ENCODE measurements at regions not wholly inside any gene's neighbourhood (a gene's known extent, or its start where the extent isn't known, plus 50 kb on each side); places are given as distances from the start of the nearest gene placed in this dataset.

GRCh38 chr20:57928181-57928967 lies 218.6 kb upstream of the PMEPA1 start:
- no peak overlapping the region for H3K27ac Mint-ChIP-seq
- Histone ChIP-seq H3K4me1 (ENCODE audit: control insufficient read depth, insufficient read depth, low read length, poor library complexity, severe bottlenecking) (no peaks in the 10 kb centered on the region), H3K27ac (ENCODE audit: insufficient read depth, low read length, poor library complexity, severe bottlenecking) (no peak overlapping the region), H3K9me3 (ENCODE audit: control insufficient read depth in 2 of 2, low read length in 2 of 2) (peaks cover 0 to 6% of the 10 kb centered on the region in 2 experiments), H3K36me3 (ENCODE audit: control insufficient read depth, insufficient read depth, low read length) (no peaks in the 10 kb centered on the region), H3K4me3 (ENCODE audit: low read depth, low read length) (no peak overlapping the region), H3K27me3 (ENCODE audit: control insufficient read depth, insufficient read depth, low read length) (no peaks in the 10 kb centered on the region)
- H3K36me3 Mint-ChIP-seq: no peaks in the 10 kb centered on the region
- DNase-seq (no peak), ATAC-seq (ENCODE audit: low read depth in 2 of 2) (no peak)
- H3K27me3 Mint-ChIP-seq: peaks cover 5% of the 10 kb centered on the region
- H3K9me3 Mint-ChIP-seq: peaks cover 0 to 21% (median 6%) of the 10 kb centered on the region in 7 donors
- no peak overlapping the region for H3K4me3 Mint-ChIP-seq
- H3K4me1 Mint-ChIP-seq: no peaks in the 10 kb centered on the region

GRCh38 chr20:57927376-57927775 lies 217.6 kb upstream of the PMEPA1 start:
- no peak overlapping the region for H3K27ac Mint-ChIP-seq

GRCh38 chr20:57922706-57923105 lies 212.9 kb upstream of the PMEPA1 start:
- H3K27ac Mint-ChIP-seq: no peak overlapping the region
- no peak for DNase-seq
- H3K4me1 Mint-ChIP-seq: no peaks in the 10 kb centered on the region
- ATAC-seq (ENCODE audit: low read depth in 2 of 2): no peak
- Histone ChIP-seq H3K27me3 (ENCODE audit: control insufficient read depth, insufficient read depth, low read length) (no peaks in the 10 kb centered on the region), H3K36me3 (ENCODE audit: control insufficient read depth, insufficient read depth, low read length) (no peaks in the 10 kb centered on the region), H3K27ac (ENCODE audit: insufficient read depth, low read length, poor library complexity, severe bottlenecking) (no peak overlapping the region), H3K9me3 (ENCODE audit: control insufficient read depth in 2 of 2, low read length in 2 of 2) (peaks cover 0 to 6% of the 10 kb centered on the region in 2 experiments), H3K4me3 (ENCODE audit: low read depth, low read length) (no peak overlapping the region), H3K4me1 (ENCODE audit: control insufficient read depth, insufficient read depth, low read length, poor library complexity, severe bottlenecking) (no peaks in the 10 kb centered on the region)
- no peaks in the 10 kb centered on the region for H3K36me3 Mint-ChIP-seq
- peaks cover 7% of the 10 kb centered on the region for H3K27me3 Mint-ChIP-seq
- peaks cover 0 to 21% (median 4%) of the 10 kb centered on the region in 7 donors for H3K9me3 Mint-ChIP-seq
- H3K4me3 Mint-ChIP-seq: no peak overlapping the region

More at GRCh38 chr20:57927376-57927775, 217.6 kb upstream of the PMEPA1 start:
- DNase-seq (no peak), ATAC-seq (ENCODE audit: low read depth in 2 of 2) (no peak)
- Histone ChIP-seq H3K9me3 (ENCODE audit: control insufficient read depth in 2 of 2, low read length in 2 of 2) (peaks cover 0 to 6% of the 10 kb centered on the region in 2 experiments), H3K4me1 (ENCODE audit: control insufficient read depth, insufficient read depth, low read length, poor library complexity, severe bottlenecking) (no peaks in the 10 kb centered on the region), H3K27ac (ENCODE audit: insufficient read depth, low read length, poor library complexity, severe bottlenecking) (no peak overlapping the region), H3K4me3 (ENCODE audit: low read depth, low read length) (no peak overlapping the region), H3K36me3 (ENCODE audit: control insufficient read depth, insufficient read depth, low read length) (no peaks in the 10 kb centered on the region), H3K27me3 (ENCODE audit: control insufficient read depth, insufficient read depth, low read length) (no peaks in the 10 kb centered on the region)
- Mint-ChIP-seq H3K4me1 (no peaks in the 10 kb centered on the region), H3K27me3 (peaks cover 5% of the 10 kb centered on the region), H3K4me3 (no peak overlapping the region), H3K9me3 (peaks cover 0 to 21% (median 6%) of the 10 kb centered on the region in 7 donors), H3K36me3 (no peaks in the 10 kb centered on the region)

GRCh38 chr20:57922083-57922482 lies 212.3 kb upstream of the PMEPA1 start:
- Mint-ChIP-seq H3K27me3 (peaks cover 13% of the 10 kb centered on the region), H3K4me1 (no peaks in the 10 kb centered on the region), H3K27ac (no peak overlapping the region), H3K4me3 (no peak overlapping the region), H3K36me3 (no peaks in the 10 kb centered on the region), H3K9me3 (peaks cover 0 to 18% (median 4%) of the 10 kb centered on the region in 7 donors)
- ATAC-seq (ENCODE audit: low read depth in 2 of 2): no peak
- no peak overlapping the region for H3K4me3 ChIP-seq (ENCODE audit: low read depth, low read length)
- no peak overlapping the region for H3K27ac ChIP-seq (ENCODE audit: insufficient read depth, low read length, poor library complexity, severe bottlenecking)
- peaks cover 0 to 6% of the 10 kb centered on the region in 2 experiments for H3K9me3 ChIP-seq (ENCODE audit: control insufficient read depth in 2 of 2, low read length in 2 of 2)
- DNase-seq: no peak
- H3K4me1 ChIP-seq (ENCODE audit: control insufficient read depth, insufficient read depth, low read length, poor library complexity, severe bottlenecking): no peaks in the 10 kb centered on the region
- H3K36me3 ChIP-seq (ENCODE audit: control insufficient read depth, insufficient read depth, low read length): no peaks in the 10 kb centered on the region
- no peaks in the 10 kb centered on the region for H3K27me3 ChIP-seq (ENCODE audit: control insufficient read depth, insufficient read depth, low read length)

DNA sequence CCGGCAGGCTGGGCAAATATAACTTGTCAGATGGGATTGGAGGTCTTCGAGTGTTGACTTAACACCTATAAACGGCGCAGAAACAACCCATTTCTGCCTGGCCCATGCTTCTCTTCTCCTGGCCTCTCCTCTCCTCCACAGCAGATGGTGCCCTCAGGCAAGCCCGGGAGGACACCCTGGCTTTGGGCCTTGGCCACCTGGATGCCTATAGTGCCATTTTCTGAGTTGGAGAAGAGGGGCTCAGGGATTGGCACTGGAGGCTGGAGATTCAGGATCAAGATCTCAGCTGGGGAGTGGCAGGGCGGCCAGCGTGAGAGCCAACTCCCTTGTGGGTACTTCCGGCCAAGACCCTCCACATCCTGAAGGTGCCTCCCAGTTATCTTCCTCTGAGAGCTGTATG lies 211.9 kb upstream of the PMEPA1 start:
- Mint-ChIP-seq H3K4me1 (no peaks in the 10 kb centered on the region), H3K9me3 (peaks cover 0 to 17% (median 4%) of the 10 kb centered on the region in 7 donors), H3K27me3 (peaks cover 15% of the 10 kb centered on the region), H3K36me3 (no peaks in the 10 kb centered on the region), H3K27ac (no peak overlapping the region), H3K4me3 (no peak overlapping the region)
- Histone ChIP-seq H3K4me3 (ENCODE audit: low read depth, low read length) (no peak overlapping the region), H3K9me3 (ENCODE audit: control insufficient read depth in 2 of 2, low read length in 2 of 2) (peaks cover 0 to 6% of the 10 kb centered on the region in 2 experiments), H3K36me3 (ENCODE audit: control insufficient read depth, insufficient read depth, low read length) (no peaks in the 10 kb centered on the region), H3K27ac (ENCODE audit: insufficient read depth, low read length, poor library complexity, severe bottlenecking) (no peak overlapping the region), H3K27me3 (ENCODE audit: control insufficient read depth, insufficient read depth, low read length) (no peaks in the 10 kb centered on the region), H3K4me1 (ENCODE audit: control insufficient read depth, insufficient read depth, low read length, poor library complexity, severe bottlenecking) (no peaks in the 10 kb centered on the region)
- ATAC-seq (ENCODE audit: low read depth in 2 of 2) (no peak), DNase-seq (no peak)

- no peak for DNase-seq
- Mint-ChIP-seq H3K9me3 (peaks cover 0 to 11% (median 3%) of the 10 kb centered on the region in 7 donors), H3K27ac (no peak overlapping the region), H3K4me3 (no peak overlapping the region), H3K4me1 (no peaks in the 10 kb centered on the region), H3K36me3 (no peaks in the 10 kb centered on the region), H3K27me3 (peaks cover 20% of the 10 kb centered on the region)
- Histone ChIP-seq H3K36me3 (ENCODE audit: control insufficient read depth, insufficient read depth, low read length) (no peaks in the 10 kb centered on the region), H3K4me1 (ENCODE audit: control insufficient read depth, insufficient read depth, low read length, poor library complexity, severe bottlenecking) (no peaks in the 10 kb centered on the region), H3K9me3 (ENCODE audit: control insufficient read depth in 2 of 2, low read length in 2 of 2) (peaks cover 0 to 3% of the 10 kb centered on the region in 2 experiments), H3K4me3 (ENCODE audit: low read depth, low read length) (no peak overlapping the region), H3K27me3 (ENCODE audit: control insufficient read depth, insufficient read depth, low read length) (no peaks in the 10 kb centered on the region), H3K27ac (ENCODE audit: insufficient read depth, low read length, poor library complexity, severe bottlenecking) (no peak overlapping the region)
- no peak for ATAC-seq (ENCODE audit: low read depth in 2 of 2)
Observed at GRCh38 chr20:57920971-57921370, 211.2 kb upstream of the PMEPA1 start.

- Mint-ChIP-seq H3K4me1 (no peaks in the 10 kb centered on the region), H3K9me3 (no peaks in the 10 kb centered on the region), H3K36me3 (no peaks in the 10 kb centered on the region), H3K27me3 (peaks cover 15% of the 10 kb centered on the region), H3K4me3 (no peak overlapping the region), H3K27ac (no peak overlapping the region)
- Histone ChIP-seq H3K4me3 (ENCODE audit: low read depth, low read length) (no peak overlapping the region), H3K27ac (ENCODE audit: insufficient read depth, low read length, poor library complexity, severe bottlenecking) (no peak overlapping the region), H3K4me1 (ENCODE audit: control insufficient read depth, insufficient read depth, low read length, poor library complexity, severe bottlenecking) (no peaks in the 10 kb centered on the region), H3K27me3 (ENCODE audit: control insufficient read depth, insufficient read depth, low read length) (no peaks in the 10 kb centered on the region), H3K36me3 (ENCODE audit: control insufficient read depth, insufficient read depth, low read length) (no peaks in the 10 kb centered on the region), H3K9me3 (ENCODE audit: control insufficient read depth in 2 of 2, low read length in 2 of 2) (no peaks in the 10 kb centered on the region)
- DNase-seq (no peak), ATAC-seq (ENCODE audit: low read depth in 2 of 2) (no peak)
Observed at GRCh38 chr20:57919049-57919448, 209.2 kb upstream of the PMEPA1 start.

GRCh38 chr20:57918551-57918950 lies 208.7 kb upstream of the PMEPA1 start:
- Mint-ChIP-seq H3K27me3 (peaks cover 15% of the 10 kb centered on the region), H3K9me3 (no peaks in the 10 kb centered on the region), H3K4me1 (no peaks in the 10 kb centered on the region), H3K27ac (no peak overlapping the region), H3K4me3 (no peak overlapping the region), H3K36me3 (no peaks in the 10 kb centered on the region)
- Histone ChIP-seq H3K4me3 (ENCODE audit: low read depth, low read length) (no peak overlapping the region), H3K36me3 (ENCODE audit: control insufficient read depth, insufficient read depth, low read length) (no peaks in the 10 kb centered on the region), H3K27me3 (ENCODE audit: control insufficient read depth, insufficient read depth, low read length) (no peaks in the 10 kb centered on the region), H3K4me1 (ENCODE audit: control insufficient read depth, insufficient read depth, low read length, poor library complexity, severe bottlenecking) (no peaks in the 10 kb centered on the region), H3K9me3 (ENCODE audit: control insufficient read depth in 2 of 2, low read length in 2 of 2) (no peaks in the 10 kb centered on the region), H3K27ac (ENCODE audit: insufficient read depth, low read length, poor library complexity, severe bottlenecking) (no peak overlapping the region)
- ATAC-seq (ENCODE audit: low read depth in 2 of 2) (no peak), DNase-seq (no peak)

Data from CD4-positive, CD25-positive, alpha-beta regulatory T cell (primary cell).